HG03439 (cell line): ENCODE measurements at regions not wholly inside any gene's neighbourhood (a gene's known extent, or its start where the extent isn't known, plus 50 kb on each side); places are given as distances from the start of the nearest gene placed in this dataset.

Source experiments
- ATAC-seq: cut with Tn5 transposase; IDR thresholded peaks from one replicate; pipeline ENCODE4 v1.9.1; 2021; ENCODE audit warnings: mild to moderate bottlenecking, moderate library complexity; ENCODE audit not compliant: unreplicated experiment

GRCh38 chr21:28791595-28792282 is 200.9 kb downstream of the LTN1 start:
- ATAC-seq, result no peak

- no peak for ATAC-seq
Observed at GRCh38 chr21:28790335-28790734, 202.3 kb downstream of the LTN1 start.

- ATAC-seq, result no peak
Observed at GRCh38 chr21:28789523-28789922, 203.2 kb downstream of the LTN1 start.

GRCh38 chr21:28788030-28788429 is 204.6 kb downstream of the LTN1 start:
- no peak for ATAC-seq

- no peak for ATAC-seq
Observed at GRCh38 chr21:28783641-28784185, 209.0 kb downstream of the LTN1 start.

GRCh38 chr21:28781602-28782276 is 210.9 kb downstream of the LTN1 start:
- no peak for ATAC-seq

GRCh38 chr21:28779914-28780313 is 212.8 kb downstream of the LTN1 start:
- ATAC-seq, result no peak

- no peak for ATAC-seq
Observed at GRCh38 chr21:28776251-28776650, 216.4 kb downstream of the LTN1 start.

GRCh38 chr21:28775071-28775470 is 217.6 kb downstream of the LTN1 start:
- no peak for ATAC-seq

- ATAC-seq, result no peak
Observed at GRCh38 chr21:28773036-28773435, 219.6 kb downstream of the LTN1 start.

- ATAC-seq, result no peak
Observed at GRCh38 chr21:28771790-28772501, 220.7 kb downstream of the LTN1 start.

GRCh38 chr21:28770867-28771661 is 221.6 kb downstream of the LTN1 start:
- ATAC-seq, result no peak

GRCh38 chr21:28769683-28770082 is 223.0 kb downstream of the LTN1 start:
- no peak for ATAC-seq

GRCh38 chr21:28768753-28769152 is 223.9 kb downstream of the LTN1 start:
- ATAC-seq, result no peak

GRCh38 chr21:28767523-28767922 is 225.2 kb downstream of the LTN1 start:
- no peak for ATAC-seq

GRCh38 chr21:28763809-28764418 is 228.8 kb downstream of the LTN1 start:
- ATAC-seq, result no peak

GRCh38 chr21:28762357-28762735 is 230.3 kb downstream of the LTN1 start:
- no peak for ATAC-seq

GRCh38 chr21:28761674-28762356 is 230.9 kb downstream of the LTN1 start:
- no peak for ATAC-seq

GRCh38 chr21:28758883-28759242 is 233.8 kb downstream of the LTN1 start:
- no peak for ATAC-seq
